Hepatocyte (in vitro differentiated cells): ENCODE measurements at regions not wholly inside any gene's neighbourhood (a gene's known extent, or its start where the extent isn't known, plus 50 kb on each side); places are given as distances from the start of the nearest gene placed in this dataset.

Source experiments
- CTCF ChIP-seq: fragments of 200-600 bp; sonication (generic); IDR thresholded peaks from 2 replicates; pipeline ENCODE4 v1.5.1; 2016; ENCODE audit warnings: antibody characterized with exemption, mild to moderate bottlenecking; ENCODE audit not compliant: poor library complexity
- EZH2 ChIP-seq: fragments of 200-600 bp; sonication (generic); IDR thresholded peaks from 2 replicates; pipeline ENCODE4 v1.6.1; 2016; ENCODE audit warnings: antibody characterized with exemption, mild to moderate bottlenecking, borderline replicate concordance
- EZH2phosphoT487 ChIP-seq: fragments of 200-600 bp; sonication (generic); IDR thresholded peaks from one replicate; pipeline ENCODE4 v1.6.1; 2018; ENCODE audit warnings: antibody characterized with exemption, mild to moderate bottlenecking, low read depth, moderate library complexity; ENCODE audit not compliant: unreplicated experiment, severe bottlenecking

- TF ChIP-seq CTCF, result no peak
- TF ChIP-seq EZH2, result no peak
- TF ChIP-seq EZH2phosphoT487, result no peak
Observed at GRCh38 chr9:91067306-91067860, 265.8 kb downstream of the SYK start.
